ENCODE measurements at regions not wholly inside any gene's neighbourhood (a gene's known extent, or its start where the extent isn't known, plus 50 kb on each side); places are given as distances from the start of the nearest gene placed in this dataset.
A peak's percentile ranks its signal among the peaks of the same experiment; 100 is the strongest.

- DNase-seq: peak in 1 of 5 donors; percentile 46
- POLR2A ChIA-PET: no interaction called here
These were observed 119.5 kb upstream of the SGK1 start for GRCh38 chr6:134437376-134437775.

GRCh38 chr6:134436950-134437349, 119.0 kb upstream of the SGK1 start:
- peak overlapping the region; percentile 74 to 86 (median 79) for H3K4me3 Mint-ChIP-seq
- no peak for DNase-seq
- no peaks in the 10 kb centered on the region for H3K36me3 Mint-ChIP-seq
- no peaks in the 10 kb centered on the region for H3K9me3 ChIP-seq (ENCODE audit: low read length)
- ChIA-PET POLR2A (no interaction called here), CTCF (no interaction called here)
- H3K27ac Mint-ChIP-seq: peak overlapping the region in 4 of 8 donors; percentile 27 to 82 (median 78)
- H3K27me3 Mint-ChIP-seq: peaks cover 0 to 3% of the 10 kb centered on the region in 2 donors
- H3K4me1 ChIP-seq (ENCODE audit: insufficient read depth, low read length): no peaks in the 10 kb centered on the region
- no peaks in the 10 kb centered on the region for H3K27me3 ChIP-seq (ENCODE audit: insufficient read depth, low read length, poor library complexity, severe bottlenecking)
- H3K4me1 Mint-ChIP-seq: peaks cover 18 to 23% (median 21%) of the 10 kb centered on the region in 3 donors
- H3K9me3 Mint-ChIP-seq: no peaks in the 10 kb centered on the region
- H3K27ac ChIP-seq (ENCODE audit: low read depth, low read length): no peak overlapping the region
- no peaks in the 10 kb centered on the region for H3K36me3 ChIP-seq (ENCODE audit: insufficient read depth, low read length)
- H3K4me3 ChIP-seq (ENCODE audit: low read length): no peak overlapping the region

More at GRCh38 chr6:134437376-134437775, 119.5 kb upstream of the SGK1 start:
- CTCF ChIA-PET: no interaction called here
- Histone ChIP-seq H3K9me3 (ENCODE audit: low read length) (no peaks in the 10 kb centered on the region), H3K4me3 (ENCODE audit: low read length) (no peak overlapping the region), H3K4me1 (ENCODE audit: insufficient read depth, low read length) (no peaks in the 10 kb centered on the region), H3K27ac (ENCODE audit: low read depth, low read length) (no peak overlapping the region), H3K27me3 (ENCODE audit: insufficient read depth, low read length, poor library complexity, severe bottlenecking) (no peaks in the 10 kb centered on the region), H3K36me3 (ENCODE audit: insufficient read depth, low read length) (no peaks in the 10 kb centered on the region)
- H3K36me3 Mint-ChIP-seq: no peaks in the 10 kb centered on the region
- H3K4me1 Mint-ChIP-seq: peaks cover 18 to 23% (median 21%) of the 10 kb centered on the region in 3 donors
- peak overlapping the region in 4 of 8 donors; percentile 12 to 81 (median 75) for H3K27ac Mint-ChIP-seq
- no peaks in the 10 kb centered on the region for H3K9me3 Mint-ChIP-seq
- peaks cover 0 to 3% of the 10 kb centered on the region in 2 donors for H3K27me3 Mint-ChIP-seq
- peak overlapping the region; percentile 74 to 86 (median 79) for H3K4me3 Mint-ChIP-seq

DNA sequence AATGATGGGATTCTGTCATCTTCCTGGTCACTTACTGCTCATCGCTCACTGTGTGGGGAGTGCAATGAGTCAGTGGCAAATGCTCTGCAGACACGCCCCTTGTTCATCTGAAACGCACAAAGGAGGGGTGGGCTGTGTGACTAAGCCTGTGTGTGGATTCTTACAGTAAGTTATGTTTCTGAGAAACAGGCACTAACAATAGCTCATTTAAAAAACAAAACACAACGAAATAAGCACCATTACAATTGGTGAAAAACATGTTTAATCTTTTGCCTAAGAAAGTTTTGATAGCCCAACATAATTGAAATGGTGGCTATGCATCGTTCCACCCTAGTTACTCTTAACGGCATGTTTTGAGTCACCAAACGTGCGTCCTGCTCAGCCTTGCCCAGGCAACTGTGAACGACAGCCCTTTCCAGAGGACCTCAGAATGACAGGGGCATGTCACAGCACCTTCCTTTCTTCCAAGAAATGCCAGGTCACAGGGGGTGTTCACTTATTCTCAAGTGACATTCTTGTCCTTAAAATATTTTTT, 118.4 kb upstream of the SGK1 start:
- Mint-ChIP-seq H3K27me3 (peaks cover 3 to 4% of the 10 kb centered on the region in 2 donors), H3K27ac (peak overlapping the region in 7 of 8 donors; percentile 8 to 82 (median 27)), H3K4me3 (peak overlapping the region; percentile 74 to 86 (median 79)), H3K9me3 (no peaks in the 10 kb centered on the region), H3K4me1 (peaks cover 18 to 23% (median 21%) of the 10 kb centered on the region in 3 donors), H3K36me3 (no peaks in the 10 kb centered on the region)
- CTCF ChIA-PET: no interaction called here
- DNase-seq: peak in 1 of 5 donors; percentile 57
- no peaks in the 10 kb centered on the region for H3K9me3 ChIP-seq (ENCODE audit: low read length)
- no peaks in the 10 kb centered on the region for H3K4me1 ChIP-seq (ENCODE audit: insufficient read depth, low read length)
- H3K27me3 ChIP-seq (ENCODE audit: insufficient read depth, low read length, poor library complexity, severe bottlenecking): no peaks in the 10 kb centered on the region
- H3K4me3 ChIP-seq (ENCODE audit: low read length): peak overlapping the region; percentile 7
- H3K27ac ChIP-seq (ENCODE audit: low read depth, low read length): no peak overlapping the region
- no peaks in the 10 kb centered on the region for H3K36me3 ChIP-seq (ENCODE audit: insufficient read depth, low read length)
- POLR2A ChIA-PET: interaction anchor here (0.6 kb wide), 1 partner anchor 262 kb away, joined by 3 read pairs; no protein-coding TSS in a partner anchor

DNA sequence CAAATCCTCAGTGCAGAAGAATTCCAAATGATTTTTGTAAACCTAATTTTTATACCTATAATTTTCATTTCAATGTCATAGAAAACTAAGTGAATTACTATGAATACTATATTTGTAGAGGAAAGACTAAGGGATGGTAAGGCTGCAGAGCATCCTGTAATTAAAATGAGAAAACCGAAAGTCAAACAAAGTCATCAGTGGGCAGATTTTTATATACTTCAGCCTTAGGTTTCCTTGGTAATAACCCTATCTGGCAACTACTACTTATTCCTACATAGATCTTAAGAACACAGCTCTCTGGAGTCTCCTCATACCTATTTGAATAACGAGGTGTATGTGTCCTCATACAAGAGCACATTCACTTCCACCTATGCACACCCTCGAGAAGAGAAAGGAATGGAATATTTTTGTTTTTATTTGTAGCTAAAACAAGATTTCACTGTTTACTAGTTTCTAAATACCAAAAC, 117.9 kb upstream of the SGK1 start:
- POLR2A ChIA-PET: interaction anchor here (0.6 kb wide), 1 partner anchor 261 kb away, joined by 3 read pairs; no protein-coding TSS in a partner anchor
- no peak for DNase-seq

DNA sequence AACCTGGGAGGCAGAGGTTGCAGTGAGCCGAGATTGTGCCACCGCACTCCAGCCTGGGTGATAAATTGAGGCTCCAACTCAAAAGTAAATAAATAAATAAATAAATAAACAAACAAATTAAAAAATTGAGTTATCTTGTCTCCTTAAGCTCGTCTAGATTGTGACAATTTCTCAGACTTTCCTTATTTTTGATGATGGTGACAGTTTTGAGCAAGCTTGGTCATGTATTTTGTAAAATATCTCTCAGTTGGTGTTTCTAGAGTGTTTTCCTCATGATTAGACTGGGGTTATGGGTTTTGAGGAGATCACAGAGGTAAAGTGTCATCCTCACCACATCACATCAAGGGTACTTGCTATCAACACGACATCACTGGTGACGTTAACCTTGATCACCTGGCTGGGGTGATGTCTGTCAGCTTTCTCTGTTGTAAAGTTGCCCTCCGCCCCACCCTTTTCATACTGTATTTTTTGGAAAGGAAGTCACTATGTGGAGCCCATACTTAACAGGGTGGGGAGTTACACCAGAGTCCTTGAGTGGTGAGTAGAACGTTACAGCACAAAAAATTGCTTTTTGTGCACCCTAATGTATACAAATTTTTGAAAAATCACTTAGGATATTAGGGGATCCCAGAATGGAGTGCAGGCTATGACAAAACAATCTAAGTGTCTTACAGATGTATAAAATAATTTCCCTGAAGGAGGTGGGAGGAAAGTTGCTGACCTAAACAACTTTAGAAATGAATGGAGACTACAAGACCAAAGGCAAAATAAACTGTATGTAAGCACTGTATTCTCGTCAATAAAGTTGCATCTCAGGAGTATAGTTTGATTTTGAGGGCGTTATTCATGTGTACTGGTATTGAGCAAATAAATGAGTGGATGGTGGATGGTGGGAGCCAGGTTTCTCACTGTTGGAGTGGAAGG, 116.4 kb upstream of the SGK1 start:
- no peaks in the 10 kb centered on the region for H3K9me3 Mint-ChIP-seq
- Histone ChIP-seq H3K27me3 (ENCODE audit: insufficient read depth, low read length, poor library complexity, severe bottlenecking) (no peaks in the 10 kb centered on the region), H3K4me1 (ENCODE audit: insufficient read depth, low read length) (no peaks in the 10 kb centered on the region), H3K36me3 (ENCODE audit: insufficient read depth, low read length) (no peaks in the 10 kb centered on the region), H3K4me3 (ENCODE audit: low read length) (no peak overlapping the region), H3K27ac (ENCODE audit: low read depth, low read length) (no peak overlapping the region), H3K9me3 (ENCODE audit: low read length) (no peaks in the 10 kb centered on the region)
- H3K27me3 Mint-ChIP-seq: peaks cover 4 to 6% of the 10 kb centered on the region in 2 donors
- no peak overlapping the region for H3K4me3 Mint-ChIP-seq
- ChIA-PET CTCF (interaction anchor here (0.9 kb wide), 1 partner anchor 71 kb away, joined by 4 read pairs; no protein-coding TSS in a partner anchor), POLR2A (no interaction called here)
- no peaks in the 10 kb centered on the region for H3K36me3 Mint-ChIP-seq
- H3K4me1 Mint-ChIP-seq: peaks cover 18 to 23% (median 21%) of the 10 kb centered on the region in 3 donors
- peak in 1 of 5 donors; percentile 45 for DNase-seq
- H3K27ac Mint-ChIP-seq: no peak overlapping the region

More for the DNA sequence above, 117.9 kb upstream of the SGK1 start:
- Mint-ChIP-seq H3K27me3 (peaks cover 3 to 4% of the 10 kb centered on the region in 2 donors), H3K36me3 (no peaks in the 10 kb centered on the region), H3K4me1 (peaks cover 18 to 23% (median 21%) of the 10 kb centered on the region in 3 donors), H3K4me3 (peak overlapping the region; percentile 74 to 86 (median 79)), H3K27ac (peak overlapping the region in 6 of 8 donors; percentile 9 to 82 (median 51)), H3K9me3 (no peaks in the 10 kb centered on the region)
- Histone ChIP-seq H3K27me3 (ENCODE audit: insufficient read depth, low read length, poor library complexity, severe bottlenecking) (no peaks in the 10 kb centered on the region), H3K9me3 (ENCODE audit: low read length) (no peaks in the 10 kb centered on the region), H3K36me3 (ENCODE audit: insufficient read depth, low read length) (no peaks in the 10 kb centered on the region), H3K27ac (ENCODE audit: low read depth, low read length) (no peak overlapping the region), H3K4me3 (ENCODE audit: low read length) (no peak overlapping the region), H3K4me1 (ENCODE audit: insufficient read depth, low read length) (no peaks in the 10 kb centered on the region)
- CTCF ChIA-PET: no interaction called here

GRCh38 chr6:134432036-134432435, 114.1 kb upstream of the SGK1 start:
- Mint-ChIP-seq H3K9me3 (no peaks in the 10 kb centered on the region), H3K27me3 (peaks cover 3 to 4% of the 10 kb centered on the region in 2 donors), H3K4me3 (no peak overlapping the region), H3K36me3 (peaks cover 0 to 1% (median 0%) of the 10 kb centered on the region in 3 donors), H3K27ac (no peak overlapping the region), H3K4me1 (peaks cover 14 to 16% (median 15%) of the 10 kb centered on the region in 3 donors)
- no peak for DNase-seq
- no peak overlapping the region for H3K4me3 ChIP-seq (ENCODE audit: low read length)
- ChIA-PET CTCF (interaction anchor here (0.9 kb wide), 1 partner anchor 208 kb away, joined by 3 read pairs; no protein-coding TSS in a partner anchor), POLR2A (no interaction called here)
- H3K27me3 ChIP-seq (ENCODE audit: insufficient read depth, low read length, poor library complexity, severe bottlenecking): no peaks in the 10 kb centered on the region
- H3K36me3 ChIP-seq (ENCODE audit: insufficient read depth, low read length): no peaks in the 10 kb centered on the region
- H3K4me1 ChIP-seq (ENCODE audit: insufficient read depth, low read length): no peaks in the 10 kb centered on the region
- H3K9me3 ChIP-seq (ENCODE audit: low read length): no peaks in the 10 kb centered on the region
- no peak overlapping the region for H3K27ac ChIP-seq (ENCODE audit: low read depth, low read length)

- CTCF ChIA-PET: interaction anchor here (0.9 kb wide), 1 partner anchor 209 kb away, joined by 3 read pairs; no protein-coding TSS in a partner anchor
These were observed 113.5 kb upstream of the SGK1 start for GRCh38 chr6:134431421-134431859.

More at GRCh38 chr6:134431421-134431859, 113.5 kb upstream of the SGK1 start:
- Mint-ChIP-seq H3K36me3 (peaks cover 0 to 1% (median 0%) of the 10 kb centered on the region in 3 donors), H3K27ac (no peak overlapping the region), H3K4me1 (peaks cover 8 to 10% (median 9%) of the 10 kb centered on the region in 3 donors), H3K9me3 (no peaks in the 10 kb centered on the region), H3K27me3 (peaks cover 3 to 4% of the 10 kb centered on the region in 2 donors), H3K4me3 (no peak overlapping the region)
- H3K4me3 ChIP-seq (ENCODE audit: low read length): no peak overlapping the region
- no peaks in the 10 kb centered on the region for H3K27me3 ChIP-seq (ENCODE audit: insufficient read depth, low read length, poor library complexity, severe bottlenecking)
- POLR2A ChIA-PET: no interaction called here
- H3K4me1 ChIP-seq (ENCODE audit: insufficient read depth, low read length): no peaks in the 10 kb centered on the region
- no peak for DNase-seq
- no peaks in the 10 kb centered on the region for H3K36me3 ChIP-seq (ENCODE audit: insufficient read depth, low read length)
- H3K27ac ChIP-seq (ENCODE audit: low read depth, low read length): no peak overlapping the region
- H3K9me3 ChIP-seq (ENCODE audit: low read length): no peaks in the 10 kb centered on the region
